ENCODE measurements at regions not wholly inside any gene's neighbourhood (a gene's known extent, or its start where the extent isn't known, plus 50 kb on each side); places are given as distances from the start of the nearest gene placed in this dataset.

- no peak overlapping the region for H3K4me3 ChIP-seq
- intact Hi-C loops (cut with DNase I), result no loop called here
- no peaks in the 10 kb centered on the region for H3K36me3 ChIP-seq
- peaks cover 0 to 18% (median 16%) of the 10 kb centered on the region in 4 donors for H3K4me1 ChIP-seq
- no peak overlapping the region for H3K27ac ChIP-seq (replicated peaks in 1 of 4)
- H3K27me3 ChIP-seq, result no peaks in the 10 kb centered on the region
- H3K9me3 ChIP-seq, result no peaks in the 10 kb centered on the region
- no peak for TF ChIP-seq POLR2AphosphoS5 (IDR thresholded peaks at IDR 0.05)
- no peak for DNase-seq (ENCODE audit: extremely low spot score)
- 24% methylated on average over 5 of the region's 5 CpGs for WGBS
These were observed 129.5 kb upstream of the GGTLC1 start for GRCh38 chr20:24118034-24118433.

GRCh38 chr20:24117383-24117782 lies 128.8 kb upstream of the GGTLC1 start:
- Histone ChIP-seq H3K36me3 (no peaks in the 10 kb centered on the region), H3K27me3 (peaks cover 0 to 4% (median 0%) of the 10 kb centered on the region in 4 donors), H3K9me3 (no peaks in the 10 kb centered on the region), H3K4me3 (no peak overlapping the region), H3K27ac (replicated peaks in 1 of 4) (no peak overlapping the region), H3K4me1 (peaks cover 0 to 18% (median 16%) of the 10 kb centered on the region in 4 donors)
- no peak for DNase-seq (ENCODE audit: extremely low spot score)
- WGBS, result 76% methylated on average over 3 of the region's 3 CpGs
- TF ChIP-seq CTCF (IDR thresholded peaks at IDR 0.05) (no peak), EP300 (IDR thresholded peaks at IDR 0.05) (no peak), POLR2AphosphoS5 (IDR thresholded peaks at IDR 0.05) (no peak), POLR2A (IDR thresholded peaks at IDR 0.05; ENCODE audit: low read depth) (no peak)
- intact Hi-C loops (cut with DNase I), result no loop called here

- no peak for TF ChIP-seq CTCF (IDR thresholded peaks at IDR 0.05)
- TF ChIP-seq EP300 (IDR thresholded peaks at IDR 0.05), result no peak
- no peak for TF ChIP-seq POLR2AphosphoS5 (IDR thresholded peaks at IDR 0.05)
- TF ChIP-seq POLR2A (IDR thresholded peaks at IDR 0.05; ENCODE audit: low read depth), result no peak
- Histone ChIP-seq H3K27me3 (peaks cover 0 to 10% (median 0%) of the 10 kb centered on the region in 4 donors), H3K36me3 (no peaks in the 10 kb centered on the region), H3K9me3 (no peaks in the 10 kb centered on the region), H3K4me1 (peaks cover 0 to 18% (median 16%) of the 10 kb centered on the region in 4 donors), H3K4me3 (no peak overlapping the region), H3K27ac (replicated peaks in 1 of 4) (no peak overlapping the region)
- no peak for DNase-seq (ENCODE audit: extremely low spot score)
- intact Hi-C loops (cut with DNase I), result no loop called here
- 77% methylated on average over 4 of the region's 4 CpGs for WGBS
These were observed 128.0 kb upstream of the GGTLC1 start for GRCh38 chr20:24116611-24117010.

GRCh38 chr20:24112360-24112759 lies 123.8 kb upstream of the GGTLC1 start:
- H3K4me1 ChIP-seq, result peaks cover 0 to under 1% (median 0%) of the 10 kb centered on the region in 4 donors
- no peak overlapping the region for H3K4me3 ChIP-seq
- DNase-seq (ENCODE audit: extremely low spot score), result no peak
- intact Hi-C loops (cut with DNase I), result no loop called here
- H3K36me3 ChIP-seq, result no peaks in the 10 kb centered on the region
- no peak for TF ChIP-seq POLR2A (IDR thresholded peaks at IDR 0.05; ENCODE audit: low read depth)
- TF ChIP-seq CTCF (IDR thresholded peaks at IDR 0.05), result no peak
- no peak for TF ChIP-seq POLR2AphosphoS5 (IDR thresholded peaks at IDR 0.05)
- TF ChIP-seq EP300 (IDR thresholded peaks at IDR 0.05), result no peak
- H3K27me3 ChIP-seq, result peaks cover 0 to 10% (median 0%) of the 10 kb centered on the region in 4 donors
- no peak overlapping the region for H3K27ac ChIP-seq (replicated peaks in 1 of 4)
- no peaks in the 10 kb centered on the region for H3K9me3 ChIP-seq
- 87% methylated on average over 7 of the region's 7 CpGs for WGBS

- WGBS, result 100% methylated on average over 1 of the region's 5 CpGs
These were observed 123.3 kb upstream of the GGTLC1 start for GRCh38 chr20:24111858-24112257.

More at GRCh38 chr20:24111858-24112257, 123.3 kb upstream of the GGTLC1 start:
- H3K4me3 ChIP-seq, result no peak overlapping the region
- H3K27ac ChIP-seq (replicated peaks in 1 of 4), result no peak overlapping the region
- intact Hi-C loops (cut with DNase I), result no loop called here
- no peak for DNase-seq (ENCODE audit: extremely low spot score)
- TF ChIP-seq EP300 (IDR thresholded peaks at IDR 0.05), result no peak
- no peak for TF ChIP-seq POLR2AphosphoS5 (IDR thresholded peaks at IDR 0.05)
- TF ChIP-seq CTCF (IDR thresholded peaks at IDR 0.05), result no peak
- TF ChIP-seq POLR2A (IDR thresholded peaks at IDR 0.05; ENCODE audit: low read depth), result no peak
- no peaks in the 10 kb centered on the region for H3K36me3 ChIP-seq
- H3K4me1 ChIP-seq, result no peaks in the 10 kb centered on the region
- H3K9me3 ChIP-seq, result no peaks in the 10 kb centered on the region
- H3K27me3 ChIP-seq, result peaks cover 0 to 10% (median 0%) of the 10 kb centered on the region in 4 donors
